AML-193 (cell line): ENCODE measurements at regions not wholly inside any gene's neighbourhood (a gene's known extent, or its start where the extent isn't known, plus 50 kb on each side); places are given as distances from the start of the nearest gene placed in this dataset.

Source experiments
- DNase-seq, 2 experiments: peaks; one replicate each; lab custom pipeline; 2025; lab: John Stamatoyannopoulos, UW

DNA sequence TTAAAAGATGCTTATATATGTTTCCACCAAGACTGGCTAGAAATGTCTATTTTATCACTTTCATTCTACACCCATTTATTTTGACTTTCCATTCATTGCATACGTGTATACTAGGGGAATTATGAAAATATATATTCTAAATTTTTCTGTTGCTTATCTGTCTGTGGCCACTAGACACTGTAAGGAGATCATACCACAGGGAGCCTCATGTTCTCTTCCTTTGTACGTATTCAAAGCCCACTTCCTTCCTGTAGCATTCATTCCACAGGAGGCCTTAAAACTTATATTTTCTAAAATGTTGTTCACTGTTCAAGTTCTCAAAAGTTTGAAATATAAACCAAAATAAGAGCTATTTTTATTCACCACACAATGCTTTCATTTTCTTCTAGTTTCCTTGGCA, 1848.9 kb upstream of the TENM3 start:
- DNase-seq: no peak

- DNase-seq: no peak
These were observed 1848.5 kb upstream of the TENM3 start for GRCh38 chr4:180394730-180395129.

DNA sequence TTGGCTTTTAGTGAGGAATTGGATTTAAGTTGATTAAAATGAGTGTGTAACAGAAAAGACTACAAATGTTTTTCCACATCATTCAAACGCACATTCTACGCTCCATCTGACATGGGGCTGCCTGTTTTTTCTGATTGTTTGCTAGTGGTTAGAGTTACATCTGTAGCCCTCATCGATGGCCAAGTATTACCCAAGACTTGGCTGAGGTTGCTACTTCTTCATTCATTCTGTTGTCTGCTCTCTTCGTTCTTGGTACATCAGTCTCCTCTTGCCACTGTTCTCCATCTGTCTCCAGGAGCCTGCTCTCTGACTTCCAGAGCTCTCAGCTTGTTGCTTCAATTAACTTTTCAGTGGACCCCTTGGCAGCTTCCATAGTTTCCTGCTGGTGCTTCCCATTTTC, 1844.6 kb upstream of the TENM3 start:
- no peak for DNase-seq

- DNase-seq: no peak
These were observed 1835.8 kb upstream of the TENM3 start for GRCh38 chr4:180407275-180407885.

- no peak for DNase-seq
These were observed 1824.2 kb upstream of the TENM3 start for GRCh38 chr4:180418819-180419531.

- DNase-seq: no peak
These were observed 1820.1 kb upstream of the TENM3 start for GRCh38 chr4:180422989-180423711.

- no peak for DNase-seq
These were observed 1819.5 kb upstream of the TENM3 start for GRCh38 chr4:180423712-180424057.

DNA sequence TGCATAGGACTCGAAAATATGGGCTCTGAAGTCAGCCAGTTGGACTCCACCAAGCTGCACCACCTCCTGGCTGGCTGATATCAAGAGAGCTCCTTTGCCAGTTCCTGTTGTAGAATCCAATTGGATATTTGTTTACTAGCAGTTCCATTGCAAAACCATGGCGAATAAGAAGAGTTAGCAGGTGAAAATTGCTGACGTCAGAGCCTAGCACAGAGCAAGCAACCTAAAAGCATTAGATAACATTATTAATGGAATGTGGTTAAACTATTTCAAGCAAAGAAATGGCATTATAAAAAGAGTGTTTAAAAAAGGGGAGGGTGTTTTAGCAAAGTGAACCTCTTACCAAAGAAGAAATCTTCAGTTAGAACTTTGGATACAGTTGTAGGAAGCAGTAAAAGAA, 1816.3 kb upstream of the TENM3 start:
- no peak for DNase-seq

DNA sequence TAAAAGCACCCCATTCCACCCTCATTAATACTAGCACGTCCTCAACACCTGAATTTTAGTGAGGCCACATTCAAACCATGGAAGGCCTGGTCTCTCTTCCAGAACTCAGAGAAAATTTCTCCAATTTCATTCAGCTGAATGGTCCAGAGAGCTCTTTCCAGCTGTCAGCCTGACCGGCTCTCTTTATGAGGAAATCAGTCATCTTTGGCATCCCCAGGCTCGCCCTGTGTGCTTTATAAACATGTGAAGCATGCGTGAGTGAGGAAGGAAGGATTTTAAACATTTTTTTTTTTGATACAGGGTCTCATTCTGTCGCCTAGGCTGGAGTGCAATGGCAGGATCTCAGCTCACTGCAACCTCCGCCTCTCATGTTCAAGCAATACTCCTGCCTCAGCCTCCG, 1812.9 kb upstream of the TENM3 start:
- DNase-seq: no peak

DNA sequence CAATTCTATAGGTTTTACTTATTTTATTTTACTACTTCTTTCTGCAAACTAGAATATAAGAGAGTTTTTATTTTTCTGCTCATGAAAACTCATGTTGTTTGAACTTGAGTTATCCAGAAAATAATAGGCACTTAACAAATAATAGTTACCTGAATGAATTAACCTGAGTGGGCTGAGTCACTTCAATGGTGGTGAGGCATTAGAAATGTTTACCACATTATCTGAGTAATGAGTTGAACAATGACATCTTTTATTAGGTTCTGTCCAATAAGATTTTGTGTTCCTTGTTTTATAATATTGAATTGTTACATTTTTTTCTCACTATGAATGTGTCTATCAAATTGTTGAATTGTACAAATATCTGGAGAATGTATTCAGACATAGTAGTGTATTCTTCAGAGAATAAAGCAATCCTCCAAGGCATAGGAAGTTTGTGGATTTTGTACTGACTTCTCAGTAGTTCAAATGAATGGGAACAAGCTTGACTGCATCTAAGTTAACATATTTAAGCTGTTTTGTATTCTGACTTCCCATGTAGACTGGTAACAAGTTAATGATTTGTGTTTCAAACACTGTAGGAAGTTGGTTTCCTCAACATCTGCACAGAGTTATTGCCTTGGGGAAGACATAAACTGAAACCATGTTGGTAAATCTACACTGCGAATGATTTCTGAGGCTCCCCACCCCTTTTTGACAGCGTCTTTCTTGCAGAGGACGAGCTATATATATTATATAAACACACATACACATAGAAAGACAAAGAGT, 1808.9 kb upstream of the TENM3 start:
- DNase-seq: no peak

DNA sequence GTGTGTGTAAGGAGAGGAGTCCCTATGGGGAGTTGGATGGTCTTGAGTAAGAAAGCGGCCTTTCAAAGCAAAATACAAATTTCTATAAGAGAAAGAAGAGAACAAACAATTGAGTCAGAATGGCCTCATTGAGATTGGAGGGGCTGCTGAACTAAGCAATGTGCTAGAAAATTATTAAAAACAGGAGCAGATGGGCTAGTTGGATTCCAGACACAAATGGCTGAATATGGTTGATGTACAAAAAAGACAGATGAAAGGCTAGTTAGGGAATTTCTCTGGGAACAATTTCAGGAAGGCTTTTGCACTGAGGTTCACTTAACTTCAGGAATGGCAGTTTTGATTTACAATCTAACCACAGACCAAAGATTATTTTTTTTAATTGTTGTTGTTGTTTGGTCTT, 1806.8 kb upstream of the TENM3 start:
- DNase-seq: no peak

GRCh38 chr4:180437601-180438000, 1805.6 kb upstream of the TENM3 start:
- no peak for DNase-seq

GRCh38 chr4:180448306-180448705, 1794.9 kb upstream of the TENM3 start:
- no peak for DNase-seq

DNA sequence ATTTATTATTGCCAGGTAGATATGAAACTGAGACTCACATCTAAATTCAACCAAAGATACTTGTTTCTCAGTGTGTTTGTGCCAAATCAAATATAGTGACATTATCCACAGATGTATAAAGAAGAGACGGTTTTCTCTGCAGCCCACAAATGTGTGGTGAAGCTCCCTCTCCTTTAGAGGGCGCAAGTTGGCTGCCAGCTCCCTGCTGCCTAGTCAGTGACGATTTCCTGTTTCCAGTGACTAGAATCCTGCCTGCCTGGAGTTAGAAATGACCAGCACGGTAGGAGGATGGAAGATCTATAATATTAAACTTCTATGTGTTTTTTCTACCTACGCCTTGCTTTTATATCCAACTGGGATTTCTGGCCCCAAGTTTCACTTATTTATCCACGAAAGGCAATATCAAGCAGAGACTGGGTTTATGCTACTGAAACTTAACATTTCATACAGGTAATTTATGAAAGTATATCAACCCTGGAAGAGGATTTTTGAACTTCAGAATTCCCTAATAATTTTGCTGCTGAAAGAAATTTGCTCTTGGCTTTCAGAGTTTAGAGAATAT, 1793.7 kb upstream of the TENM3 start:
- peak; percentile 62 to 66 for DNase-seq

- DNase-seq: no peak
These were observed 1788.0 kb upstream of the TENM3 start for GRCh38 chr4:180455226-180455625.

DNA sequence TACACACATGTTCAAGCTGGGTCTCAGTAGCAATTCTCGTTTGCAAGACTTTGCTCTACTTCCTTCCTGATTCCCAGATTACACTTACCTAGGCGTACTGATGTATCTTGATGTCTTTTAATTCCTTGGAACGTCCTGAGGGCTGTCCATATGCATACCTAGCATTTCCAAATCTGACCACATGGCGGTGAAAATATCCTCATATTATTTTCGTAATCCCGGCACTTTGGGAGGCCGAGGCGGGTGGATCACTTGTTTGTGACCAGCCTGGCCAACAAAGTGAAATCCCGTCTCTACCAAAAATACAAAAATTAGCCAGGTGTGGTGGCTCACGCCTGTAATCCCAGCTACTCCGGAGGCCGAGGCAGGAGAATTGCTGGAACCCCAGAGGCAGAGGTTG, 1786.3 kb upstream of the TENM3 start:
- DNase-seq: no peak

DNA sequence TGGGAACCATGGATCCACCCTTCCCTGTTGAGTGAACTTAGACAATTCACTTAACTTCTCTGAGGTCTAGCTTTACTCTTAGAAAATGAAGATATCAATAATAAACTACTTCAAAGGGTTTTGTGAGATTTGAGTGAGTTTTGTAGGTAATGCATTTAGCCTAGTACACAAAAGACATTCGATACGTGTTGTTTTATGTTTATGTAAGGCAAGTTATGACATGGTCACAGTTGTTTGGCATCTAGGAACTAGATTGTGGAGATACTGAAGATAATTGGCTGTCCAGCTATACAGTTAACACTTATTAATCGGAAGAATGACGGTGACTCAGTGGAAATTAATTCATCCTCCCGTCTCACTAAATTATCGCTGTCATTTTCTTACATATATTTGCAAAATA, 1781.1 kb upstream of the TENM3 start:
- DNase-seq: no peak

GRCh38 chr4:180465364-180465763, 1777.8 kb upstream of the TENM3 start:
- DNase-seq: no peak

GRCh38 chr4:180483036-180483435, 1760.2 kb upstream of the TENM3 start:
- DNase-seq: no peak

DNA sequence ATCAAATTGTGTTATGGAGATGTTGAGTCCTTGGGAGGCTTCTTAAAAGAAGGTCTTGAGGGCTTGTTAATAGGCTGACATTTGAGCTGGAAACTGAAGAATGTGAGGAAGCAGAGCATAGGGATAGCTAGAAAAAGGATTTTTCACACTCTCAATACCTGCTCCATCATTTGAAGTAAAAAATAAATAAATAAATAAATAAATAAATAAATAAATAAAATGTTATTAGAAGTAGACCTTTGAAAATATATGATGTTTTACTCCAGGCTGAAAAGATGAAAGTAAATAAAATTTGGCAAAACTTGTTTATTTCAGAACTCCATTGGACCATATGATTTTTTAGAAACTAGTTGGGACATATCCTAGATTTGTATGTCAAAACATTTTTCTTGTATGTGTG, 1757.8 kb upstream of the TENM3 start:
- no peak for DNase-seq

GRCh38 chr4:180486342-180486741, 1756.9 kb upstream of the TENM3 start:
- no peak for DNase-seq

DNA sequence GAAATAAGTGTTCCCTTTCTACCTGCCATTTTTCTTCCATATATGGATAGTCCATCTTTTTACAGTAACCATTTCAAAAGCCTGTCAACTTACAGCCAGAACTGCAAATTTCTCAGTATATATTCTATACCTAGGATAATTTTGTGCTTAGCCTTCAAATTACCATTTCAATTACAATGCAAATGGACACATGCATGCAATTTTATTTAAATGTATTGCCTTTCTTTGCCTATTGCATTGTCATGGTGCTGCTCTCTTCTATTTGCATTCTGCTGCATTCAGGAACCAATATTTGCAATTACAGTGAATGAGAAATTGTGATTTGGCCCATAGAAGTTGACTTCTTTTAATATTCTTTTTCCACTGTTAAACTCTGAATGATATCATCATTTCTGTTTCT, 1753.4 kb upstream of the TENM3 start:
- DNase-seq: no peak
